ENCODE measurements at regions not wholly inside any gene's neighbourhood (a gene's known extent, or its start where the extent isn't known, plus 50 kb on each side); places are given as distances from the start of the nearest gene placed in this dataset.

- TF ChIP-seq POLR2A (IDR thresholded peaks at IDR 0.05; ENCODE audit: low read depth, low read length) (no peak), POLR2AphosphoS5 (IDR thresholded peaks at IDR 0.05; ENCODE audit: low read depth, low read length) (no peak), POU2F2 (IDR thresholded peaks at IDR 0.05; ENCODE audit: low read depth, low read length) (no peak), PAX5 (IDR thresholded peaks at IDR 0.05; ENCODE audit: insufficient read depth, low read length, severe bottlenecking) (no peak), SPI1 (IDR thresholded peaks at IDR 0.05; ENCODE audit: low read depth, low read length) (no peak)
Measured at GRCh38 chr10:31187607-31188210, 131.3 kb upstream of the ZEB1 start.
